GM12878 (cell line): ENCODE measurements at regions not wholly inside any gene's neighbourhood (a gene's known extent, or its start where the extent isn't known, plus 50 kb on each side); places are given as distances from the start of the nearest gene placed in this dataset.

Experiments
- ATAC-seq: fragments of 200-7000 bp; cut with Tn5 transposase; 3 replicates; pipeline ENCODE4 v1.9.1; 2020; ENCODE audit warnings: mild to moderate bottlenecking, moderate library complexity
- BruUV-seq: library from RNA; stranded (reverse); fragments of 400-500 nt; replicated peaks from 2 replicates; lab custom pipeline; 2021; lab: Mats Ljungman, UMichigan
- CTCF ChIA-PET: fragments of 300-600 bp; sonication (Branson Sonifier 250); formaldehyde crosslinking; extraction: SDS; loops from one replicate; lab custom pipeline; 2021; ENCODE audit warnings: inconsistent platforms; lab: Yijun Ruan, JAX
- POLR2A ChIA-PET: fragments of 350-600 bp; formaldehyde crosslinking; extraction: SDS; loops from one replicate; lab custom pipeline; 2021; ENCODE audit warnings: inconsistent platforms; lab: Charles Lee
- RAD21 ChIA-PET: fragments of 300-600 bp; sonication (Branson Sonifier 250); formaldehyde crosslinking; loops from one replicate; lab custom pipeline; 2023; ENCODE audit warnings: antibody characterized with exemption; ENCODE audit not compliant: unreplicated experiment; lab: Charles Lee
- SMC1A ChIA-PET: fragments of 300-600 bp; sonication (Branson Sonifier 250); formaldehyde crosslinking; loops from one replicate; lab custom pipeline; 2023; ENCODE audit not compliant: unreplicated experiment, uncharacterized antibody; lab: Charles Lee
- DNase-seq: peaks from one replicate; pipeline ENCODE4 v3.0.0-alpha.2; 2011; ENCODE audit warnings: low read depth, low spot score
- FAIRE-seq: peaks from 3 replicates; lab custom pipeline; 2011; peaks lifted over from hg19 to GRCh38; lab: Jason Lieb, UNC
- H2AFZ ChIP-seq: 2 replicates; pipeline ENCODE4 v1.6.0; 2011; ENCODE audit warnings: low read depth, low read length, control low read depth; ENCODE audit not compliant: control insufficient read depth
- H3K27ac ChIP-seq: 2 replicates; pipeline ENCODE4 v1.5.1; 2011; ENCODE audit warnings: control low read depth; ENCODE audit not compliant: control insufficient read depth, insufficient read depth
- H3K27me3 ChIP-seq, 2 experiments: replicated peaks in 1 of 2; 2 replicates each; pipeline versions ENCODE4 v1.6.0 to v1.6.1; 2011; ENCODE audit warnings: low read length in 1 of 2; ENCODE audit not compliant: control insufficient read depth in 2 of 2, insufficient read depth in 2 of 2
- H3K36me3 ChIP-seq, 2 experiments: 2 replicates each; pipeline ENCODE4 v1.5.1; 2011; ENCODE audit warnings: low read length in 1 of 2; ENCODE audit not compliant: control insufficient read depth in 2 of 2, insufficient read depth in 2 of 2
- H3K4me1 ChIP-seq: 2 replicates; pipeline ENCODE4 v1.6.1; 2011; ENCODE audit warnings: mild to moderate bottlenecking, low read length, moderate library complexity, mixed read lengths; ENCODE audit not compliant: control insufficient read depth, insufficient read depth
- H3K4me2 ChIP-seq: 2 replicates; pipeline ENCODE4 v1.6.0; 2011; ENCODE audit warnings: control low read depth; ENCODE audit not compliant: control insufficient read depth, insufficient read depth
- H3K4me3 ChIP-seq: fragments of 200-600 bp; sonication (generic); 2 replicates; pipeline ENCODE4 v1.5.1; 2016
- H3K79me2 ChIP-seq: 2 replicates; pipeline ENCODE4 v1.6.0; 2011; ENCODE audit warnings: low read length; ENCODE audit not compliant: control insufficient read depth, insufficient read depth
- H3K9ac ChIP-seq: 2 replicates; pipeline ENCODE4 v1.8.0; 2011; ENCODE audit warnings: low read length, control low read depth, mixed read lengths; ENCODE audit not compliant: control insufficient read depth, insufficient read depth
- H3K9me3 ChIP-seq: replicated peaks from 3 replicates; pipeline ENCODE4 v1.5.1; 2011; ENCODE audit warnings: mild to moderate bottlenecking, low read length; ENCODE audit not compliant: control insufficient read depth, insufficient read depth
- H4K20me1 ChIP-seq: 2 replicates; pipeline ENCODE4 v1.6.0; 2011; ENCODE audit not compliant: control insufficient read depth, insufficient read depth
- BHLHE40 ChIP-seq, 2 experiments: fragments of 450-650 bp in 1 of 2; IDR thresholded peaks; 2 replicates each; pipeline ENCODE4 v1.6.1; 2011 to 2017; ENCODE audit warnings: low read depth in 2 of 2, borderline replicate concordance in 1 of 2, improper control_type of control experiment in 1 of 2, low read length in 1 of 2, mild to moderate bottlenecking in 1 of 2
- BRCA1 ChIP-seq: IDR thresholded peaks from 2 replicates; pipeline ENCODE4 v1.6.1; 2011; ENCODE audit warnings: low read depth, low read length, improper control_type of control experiment
- CHD1 ChIP-seq: IDR thresholded peaks from 2 replicates; pipeline ENCODE4 v1.6.1; 2012; ENCODE audit warnings: low read depth, low read length, improper control_type of control experiment
- CHD4 ChIP-seq: fragments of 200-600 bp; sonication (generic); IDR thresholded peaks from 2 replicates; pipeline ENCODE4 v1.6.1; 2016; ENCODE audit warnings: mild to moderate bottlenecking
- DPF2 ChIP-seq: fragments of 450-650 bp; IDR thresholded peaks from 2 replicates; pipeline ENCODE4 v1.6.1; 2017; ENCODE audit warnings: mild to moderate bottlenecking
- GABPA ChIP-seq: IDR thresholded peaks from 2 replicates; pipeline ENCODE4 v1.6.1; 2014; ENCODE audit warnings: antibody characterized with exemption, low read depth, mild to moderate bottlenecking, inconsistent platforms
- NBN ChIP-seq: fragments of 450-650 bp; IDR thresholded peaks from 2 replicates; pipeline ENCODE4 v1.6.1; 2016
- PAX8 ChIP-seq: fragments of 450-650 bp; IDR thresholded peaks from 2 replicates; pipeline ENCODE4 v1.6.1; 2017; ENCODE audit warnings: mild to moderate bottlenecking, moderate library complexity
- POLR2AphosphoS5 ChIP-seq: IDR thresholded peaks from 2 replicates; pipeline ENCODE4 v1.6.1; 2011; ENCODE audit warnings: mild to moderate bottlenecking, low read length, inconsistent platforms
- ZBED1 ChIP-seq: IDR thresholded peaks from 2 replicates; pipeline ENCODE4 v1.6.1; 2016; ENCODE audit warnings: borderline replicate concordance
- ZSCAN29 ChIP-seq: fragments of 450-650 bp; IDR thresholded peaks from 2 replicates; pipeline ENCODE4 v1.6.1; 2017; ENCODE audit warnings: mild to moderate bottlenecking, moderate library complexity
- ZZZ3 ChIP-seq: IDR thresholded peaks from 2 replicates; pipeline ENCODE4 v1.6.1; 2011; ENCODE audit warnings: low read depth; ENCODE audit not compliant: control insufficient read depth, insufficient read length
- WGBS: methylation state at CpG from one replicate; pipeline ENCODE4 v1.1.6; 2016; ENCODE audit warnings: low lambda C conversion rate; ENCODE audit not compliant: insufficient replicate concordance, insufficient coverage; ENCODE audit errors: missing lambda C conversion rate; 5-methylcytosine and 5-hydroxymethylcytosine counted together
- in situ Hi-C: fragments of 300-500 bp; cut with MboI; formaldehyde crosslinking; loops from 9 replicates; pipeline ENCODE4 v1.14.3; 2018; ENCODE audit warnings: mixed read lengths
- intact Hi-C: fragments of 100-400 bp; cut with micrococcal nuclease; formaldehyde crosslinking; loops from one replicate; pipeline ENCODE4 v1.14.2; 2022; ENCODE audit not compliant: unreplicated experiment
- TF ChIP-seq, protein P1 (sequence below): fragments of 450-650 bp; IDR thresholded peaks from 2 replicates; pipeline ENCODE4 v1.6.1; 2017; ENCODE audit warnings: low read depth, mild to moderate bottlenecking, moderate library complexity
- TF ChIP-seq, protein P2 (sequence below): IDR thresholded peaks from 2 replicates; pipeline ENCODE4 v1.6.1; 2011; ENCODE audit warnings: low read depth, mild to moderate bottlenecking, low read length, moderate library complexity, borderline replicate concordance; ENCODE audit errors: extremely low read depth
- TF ChIP-seq, protein P3 (sequence below): IDR thresholded peaks from 2 replicates; pipeline ENCODE4 v1.6.1; 2012; ENCODE audit warnings: low read depth, low read length, improper control_type of control experiment

DNA sequence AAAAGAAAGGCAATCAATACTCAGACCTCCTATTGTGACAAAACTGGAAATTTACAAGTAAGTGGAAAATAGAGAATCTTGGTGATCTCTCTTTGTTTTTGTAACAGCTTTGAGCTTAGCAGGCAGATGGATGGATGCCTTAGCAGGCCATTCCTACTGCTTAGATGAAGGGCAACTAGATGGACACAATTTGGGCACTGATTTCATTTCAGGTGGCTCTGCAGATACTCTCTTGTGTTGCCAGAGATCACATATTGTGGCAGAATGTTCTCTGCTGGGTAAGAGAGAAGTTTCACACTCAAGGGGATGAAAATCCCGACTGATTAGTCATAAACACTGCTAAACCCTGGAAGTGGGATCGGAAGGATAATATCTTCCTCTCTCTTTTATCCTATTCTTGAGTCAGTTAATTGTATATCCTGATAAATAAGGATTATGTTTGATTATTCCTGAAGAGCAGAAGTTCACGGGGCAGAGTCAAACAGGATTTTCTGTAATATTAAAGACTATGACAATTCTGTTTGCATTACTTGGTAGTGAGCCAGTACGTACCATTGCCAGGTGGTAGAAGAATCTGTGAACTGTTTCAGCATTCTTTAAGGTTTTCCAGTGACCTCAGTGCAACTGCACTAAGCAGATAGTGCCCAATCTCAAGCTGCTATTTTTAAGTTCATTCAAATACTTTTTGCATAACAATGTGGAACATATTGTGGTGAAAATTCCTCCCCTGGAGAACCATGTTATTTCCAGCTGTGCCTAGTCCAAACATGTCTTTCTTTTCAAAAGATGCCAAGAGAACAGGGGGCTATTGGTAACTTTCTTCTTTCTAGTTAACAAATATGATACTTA lies 974.3 kb downstream of the FSTL5 start:
- ChIA-PET SMC1A (interaction anchor here (1.0 to 1.7 kb wide), 3 partner anchors 8 to 15 kb away, joined by 3 to 4 read pairs (median 3); no protein-coding TSS in a partner anchor), POLR2A (no interaction called here), CTCF (no interaction called here), RAD21 (no interaction called here)
- DNase-seq: no peak
- no peak overlapping the region for H3K9ac ChIP-seq
- H3K36me3 ChIP-seq: no peaks in the 10 kb centered on the region
- intact Hi-C loops: no loop called here
- H4K20me1 ChIP-seq: no peaks in the 10 kb centered on the region
- FAIRE-seq: no peak
- no peak for ATAC-seq
- in situ Hi-C loops: no loop called here
- H3K27me3 ChIP-seq: no peaks in the 10 kb centered on the region
- no peaks in the 10 kb centered on the region for H3K9me3 ChIP-seq
- H2AFZ ChIP-seq: no peak overlapping the region
- BruUV-seq: no TSS peak
- no peak overlapping the region for H3K4me2 ChIP-seq
- no peak for TF ChIP-seq BRCA1
- TF ChIP-seq, protein P1, sequence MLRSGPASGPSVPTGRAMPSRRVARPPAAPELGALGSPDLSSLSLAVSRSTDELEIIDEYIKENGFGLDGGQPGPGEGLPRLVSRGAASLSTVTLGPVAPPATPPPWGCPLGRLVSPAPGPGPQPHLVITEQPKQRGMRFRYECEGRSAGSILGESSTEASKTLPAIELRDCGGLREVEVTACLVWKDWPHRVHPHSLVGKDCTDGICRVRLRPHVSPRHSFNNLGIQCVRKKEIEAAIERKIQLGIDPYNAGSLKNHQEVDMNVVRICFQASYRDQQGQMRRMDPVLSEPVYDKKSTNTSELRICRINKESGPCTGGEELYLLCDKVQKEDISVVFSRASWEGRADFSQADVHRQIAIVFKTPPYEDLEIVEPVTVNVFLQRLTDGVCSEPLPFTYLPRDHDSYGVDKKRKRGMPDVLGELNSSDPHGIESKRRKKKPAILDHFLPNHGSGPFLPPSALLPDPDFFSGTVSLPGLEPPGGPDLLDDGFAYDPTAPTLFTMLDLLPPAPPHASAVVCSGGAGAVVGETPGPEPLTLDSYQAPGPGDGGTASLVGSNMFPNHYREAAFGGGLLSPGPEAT: no peak
- TF ChIP-seq ZSCAN29: no peak
- no peak for TF ChIP-seq CHD1
- TF ChIP-seq PAX8: no peak
- TF ChIP-seq NBN: no peak
- no peak for TF ChIP-seq CHD4
- TF ChIP-seq BHLHE40 (IDR thresholded peaks at IDR 0.05; ENCODE audit: borderline replicate concordance in 1 of 2, low read depth in 2 of 2, low read length in 1 of 2): no peak
- no peak for TF ChIP-seq ZZZ3
- no peak for TF ChIP-seq ZBED1
- no peak for TF ChIP-seq GABPA
- TF ChIP-seq, protein P2, sequence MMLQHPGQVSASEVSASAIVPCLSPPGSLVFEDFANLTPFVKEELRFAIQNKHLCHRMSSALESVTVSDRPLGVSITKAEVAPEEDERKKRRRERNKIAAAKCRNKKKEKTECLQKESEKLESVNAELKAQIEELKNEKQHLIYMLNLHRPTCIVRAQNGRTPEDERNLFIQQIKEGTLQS: no peak
- TF ChIP-seq DPF2: no peak
- TF ChIP-seq, protein P3, sequence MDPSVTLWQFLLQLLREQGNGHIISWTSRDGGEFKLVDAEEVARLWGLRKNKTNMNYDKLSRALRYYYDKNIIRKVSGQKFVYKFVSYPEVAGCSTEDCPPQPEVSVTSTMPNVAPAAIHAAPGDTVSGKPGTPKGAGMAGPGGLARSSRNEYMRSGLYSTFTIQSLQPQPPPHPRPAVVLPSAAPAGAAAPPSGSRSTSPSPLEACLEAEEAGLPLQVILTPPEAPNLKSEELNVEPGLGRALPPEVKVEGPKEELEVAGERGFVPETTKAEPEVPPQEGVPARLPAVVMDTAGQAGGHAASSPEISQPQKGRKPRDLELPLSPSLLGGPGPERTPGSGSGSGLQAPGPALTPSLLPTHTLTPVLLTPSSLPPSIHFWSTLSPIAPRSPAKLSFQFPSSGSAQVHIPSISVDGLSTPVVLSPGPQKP: no peak
- no peak for TF ChIP-seq POLR2AphosphoS5
- H3K27ac ChIP-seq: no peak overlapping the region
- no peaks in the 10 kb centered on the region for H3K4me1 ChIP-seq
- H3K4me3 ChIP-seq: no peak overlapping the region
- 6% methylated on average over 4 of the region's 4 CpGs for WGBS
- H3K79me2 ChIP-seq: no peaks in the 10 kb centered on the region
